GM23338 (cell line): ENCODE measurements at regions not wholly inside any gene's neighbourhood (a gene's known extent, or its start where the extent isn't known, plus 50 kb on each side); places are given as distances from the start of the nearest gene placed in this dataset.

Experiments used
- ATAC-seq: fragments of 200-7000 bp; cut with Tn5 transposase; 3 replicates; pipeline ENCODE4 v1.9.1; 2020
- DNase-seq: peaks from one replicate; pipeline ENCODE4 v3.0.0-alpha.2; 2015; ENCODE audit warnings: low spot score
- H2AFZ ChIP-seq: fragments of 200-600 bp; sonication (generic); 2 replicates; pipeline ENCODE4 v1.8.0; 2016; ENCODE audit warnings: antibody characterized with exemption, mild to moderate bottlenecking, moderate library complexity
- H3F3A ChIP-seq: fragments of 200-600 bp; sonication (generic); replicated peaks from 2 replicates; pipeline ENCODE4 v1.8.0; 2017; ENCODE audit warnings: antibody characterized with exemption, mixed run types, low read depth
- H3K27ac ChIP-seq: fragments of 200-600 bp; sonication (generic); 2 replicates; pipeline ENCODE4 v1.6.1; 2016; ENCODE audit warnings: low read depth
- H3K27me3 ChIP-seq: fragments of 200-600 bp; sonication (generic); 2 replicates; pipeline ENCODE4 v1.8.0; 2016; ENCODE audit warnings: mild to moderate bottlenecking, mixed run types, moderate library complexity; ENCODE audit not compliant: insufficient read depth
- H3K36me3 ChIP-seq: fragments of 200-600 bp; sonication (generic); 2 replicates; pipeline ENCODE4 v1.8.0; 2016; ENCODE audit warnings: mild to moderate bottlenecking; ENCODE audit not compliant: insufficient read depth
- H3K4me1 ChIP-seq: fragments of 200-600 bp; sonication (generic); 2 replicates; pipeline ENCODE4 v1.8.0; 2016; ENCODE audit warnings: mild to moderate bottlenecking, moderate library complexity; ENCODE audit not compliant: insufficient read depth
- H3K4me2 ChIP-seq: fragments of 200-600 bp; sonication (generic); 2 replicates; pipeline ENCODE4 v1.7.1; 2017; ENCODE audit warnings: mixed run types
- H3K4me3 ChIP-seq: fragments of 200-600 bp; sonication (generic); 2 replicates; pipeline ENCODE4 v1.6.1; 2016; ENCODE audit warnings: mixed run types
- H3K79me2 ChIP-seq: fragments of 200-600 bp; sonication (generic); replicated peaks from 2 replicates; pipeline ENCODE4 v1.8.0; 2017; ENCODE audit warnings: mild to moderate bottlenecking; ENCODE audit not compliant: insufficient read depth
- H3K9me2 ChIP-seq: fragments of 200-600 bp; sonication (generic); 2 replicates; pipeline ENCODE4 v1.8.0; 2017; ENCODE audit not compliant: insufficient read depth
- H4K20me1 ChIP-seq: fragments of 200-600 bp; sonication (generic); replicated peaks from 2 replicates; pipeline ENCODE4 v1.8.0; 2017; ENCODE audit warnings: mild to moderate bottlenecking; ENCODE audit not compliant: insufficient read depth
- H3K27ac Mint-ChIP-seq: 2 replicates; pipeline ENCODE4 v1.8.0; 2020; ENCODE audit warnings: inconsistent platforms, mild to moderate bottlenecking, moderate library complexity, mixed read lengths
- H3K27me3 Mint-ChIP-seq: 3 replicates; pipeline ENCODE4 v1.8.0; 2022; ENCODE audit warnings: low read depth, mild to moderate bottlenecking, moderate library complexity, mixed read lengths, inconsistent platforms; ENCODE audit not compliant: insufficient read depth, poor library complexity
- H3K36me3 Mint-ChIP-seq: 3 replicates; pipeline ENCODE4 v1.8.0; 2021; ENCODE audit warnings: low read depth, mild to moderate bottlenecking, inconsistent platforms, moderate library complexity, mixed read lengths
- H3K4me1 Mint-ChIP-seq: 3 replicates; pipeline ENCODE4 v1.8.0; 2020; ENCODE audit warnings: mild to moderate bottlenecking, inconsistent platforms, mixed read lengths
- H3K4me3 Mint-ChIP-seq: 3 replicates; pipeline ENCODE4 v1.8.0; 2021; ENCODE audit warnings: moderate library complexity, mild to moderate bottlenecking, inconsistent platforms, mixed read lengths
- H3K9me3 Mint-ChIP-seq: 3 replicates; pipeline ENCODE4 v1.8.0; 2020; ENCODE audit warnings: moderate library complexity, mild to moderate bottlenecking, inconsistent platforms, mixed read lengths
- CREB1 ChIP-seq: fragments of 250-450 bp; sonication (Bioruptor Pico); IDR thresholded peaks from 2 replicates; pipeline ENCODE4 v1.5.0; 2020; ENCODE audit warnings: low read depth, mild to moderate bottlenecking, moderate library complexity
- CTCF ChIP-seq, 2 experiments: fragments of 200-600 bp in 1 of 2; sonication (generic) in 1 of 2; conservative IDR thresholded peaks; 2 replicates each; pipeline versions ENCODE4 v1.5.1 to v1.6.1; 2016 to 2017; ENCODE audit warnings: antibody characterized with exemption in 2 of 2, low read depth in 2 of 2, mild to moderate bottlenecking in 2 of 2, moderate library complexity in 1 of 2
- ETS1 ChIP-seq: IDR thresholded peaks from 2 replicates; pipeline ENCODE4 v1.6.1; 2016; ENCODE audit warnings: antibody characterized with exemption
- JUNB ChIP-seq: IDR thresholded peaks from one replicate; pipeline ENCODE4 v1.6.1; 2016; ENCODE audit warnings: antibody characterized with exemption; ENCODE audit not compliant: unreplicated experiment
- NANOG ChIP-seq: IDR thresholded peaks from 2 replicates; pipeline ENCODE4 v1.6.1; 2016; ENCODE audit warnings: antibody characterized with exemption, borderline replicate concordance
- POLR2AphosphoS5 ChIP-seq: IDR thresholded peaks from 2 replicates; pipeline ENCODE4 v1.6.1; 2016; ENCODE audit warnings: antibody characterized with exemption, low read depth
- STAT1 ChIP-seq: IDR thresholded peaks from one replicate; pipeline ENCODE4 v1.6.1; 2016; ENCODE audit warnings: antibody characterized with exemption; ENCODE audit not compliant: unreplicated experiment
- ZNF331 ChIP-seq: fragments of 250-450 bp; sonication (Bioruptor Pico); IDR thresholded peaks from 2 replicates; pipeline ENCODE4 v1.5.0; 2020; ENCODE audit warnings: low read depth, mild to moderate bottlenecking, moderate library complexity

- H3K36me3 Mint-ChIP-seq: no peaks in the 10 kb centered on the region
- TF ChIP-seq CREB1 (CRISPR knock-in tag) (no peak), ZNF331 (CRISPR knock-in tag) (no peak), POLR2AphosphoS5 (no peak), JUNB (no peak), ETS1 (no peak), CTCF (conservative IDR thresholded peaks at IDR 0.05; ENCODE audit: low read depth in 2 of 2) (no peak), NANOG (no peak), STAT1 (no peak)
Observed at GRCh38 chr3:176848431-176849214, 348.7 kb downstream of the TBL1XR1 start.

GRCh38 chr3:176842914-176843313 lies 354.4 kb downstream of the TBL1XR1 start:
- H3K36me3 ChIP-seq: no peaks in the 10 kb centered on the region
- H3F3A ChIP-seq: no peaks in the 10 kb centered on the region
- H3K4me2 ChIP-seq: no peak overlapping the region
- no peaks in the 10 kb centered on the region for H3K79me2 ChIP-seq
- no peaks in the 10 kb centered on the region for H3K4me1 ChIP-seq
- DNase-seq (no peak), ATAC-seq (no peak)
- H2AFZ ChIP-seq: no peak overlapping the region
- no peaks in the 10 kb centered on the region for H3K36me3 Mint-ChIP-seq
- H3K4me3 Mint-ChIP-seq: no peak overlapping the region
- no peaks in the 10 kb centered on the region for H3K27me3 ChIP-seq
- H3K4me1 Mint-ChIP-seq: no peaks in the 10 kb centered on the region
- H4K20me1 ChIP-seq: no peaks in the 10 kb centered on the region
- no peak overlapping the region for H3K27ac Mint-ChIP-seq
- H3K27me3 Mint-ChIP-seq: no peaks in the 10 kb centered on the region
- H3K9me3 Mint-ChIP-seq: no peaks in the 10 kb centered on the region
- TF ChIP-seq STAT1: no peak
- TF ChIP-seq CREB1 (CRISPR knock-in tag): no peak
- TF ChIP-seq JUNB: no peak
- H3K27ac ChIP-seq: no peak overlapping the region
- no peaks in the 10 kb centered on the region; the same call in 1 of the 2 replicates for H3K9me2 ChIP-seq
- H3K4me3 ChIP-seq: no peak overlapping the region

More at GRCh38 chr3:176848431-176849214, 348.7 kb downstream of the TBL1XR1 start:
- Mint-ChIP-seq H3K27ac (no peak overlapping the region), H3K4me1 (no peaks in the 10 kb centered on the region), H3K9me3 (no peaks in the 10 kb centered on the region), H3K4me3 (no peak overlapping the region), H3K27me3 (no peaks in the 10 kb centered on the region)
- H3K4me3 ChIP-seq: no peak overlapping the region
- H3K27ac ChIP-seq: no peak overlapping the region
- no peaks in the 10 kb centered on the region for H3K27me3 ChIP-seq
- no peaks in the 10 kb centered on the region; the same call in 1 of the 2 replicates for H3K9me2 ChIP-seq
- H3K4me1 ChIP-seq: no peaks in the 10 kb centered on the region
- H2AFZ ChIP-seq: no peak overlapping the region
- H4K20me1 ChIP-seq: no peaks in the 10 kb centered on the region
- no peaks in the 10 kb centered on the region for H3F3A ChIP-seq
- no peaks in the 10 kb centered on the region for H3K79me2 ChIP-seq
- no peak for ATAC-seq
- H3K36me3 ChIP-seq: no peaks in the 10 kb centered on the region
- no peak for DNase-seq
- no peak overlapping the region for H3K4me2 ChIP-seq
